Loucy (cell line): ENCODE measurements at regions not wholly inside any gene's neighbourhood (a gene's known extent, or its start where the extent isn't known, plus 50 kb on each side); places are given as distances from the start of the nearest gene placed in this dataset.

Experiments
- CTCF ChIP-seq: fragments of 200-600 bp; sonication (generic); conservative IDR thresholded peaks from 2 replicates; pipeline ENCODE4 v1.5.1; 2014; ENCODE audit warnings: mild to moderate bottlenecking, antibody characterized with exemption, low read length
- EZH2phosphoT487 ChIP-seq: fragments of 200-600 bp; IDR thresholded peaks from 2 replicates; pipeline ENCODE4 v1.6.1; 2018; ENCODE audit warnings: antibody characterized with exemption, mild to moderate bottlenecking, moderate library complexity, borderline replicate concordance

DNA sequence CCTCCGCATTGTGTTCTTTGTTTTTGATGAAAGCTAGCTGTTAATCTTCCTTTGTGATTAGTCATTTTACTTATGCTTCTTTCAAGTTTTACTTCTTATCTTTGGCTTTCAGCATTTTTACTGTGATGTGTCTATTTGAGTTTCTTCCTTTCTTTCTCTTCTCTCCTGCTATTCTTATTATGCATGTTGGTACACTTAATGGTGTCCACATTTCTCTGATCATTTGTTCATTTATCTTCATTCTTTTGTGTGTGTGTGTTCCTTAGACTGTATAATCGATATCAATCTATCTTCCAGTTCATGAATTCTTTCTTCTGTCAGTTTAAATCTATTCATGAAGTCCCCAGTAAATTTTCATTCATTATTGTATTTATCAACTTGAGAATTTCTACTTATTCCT lies 1650.3 kb downstream of the BRINP3 start:
- TF ChIP-seq CTCF = no peak
- TF ChIP-seq EZH2phosphoT487 = no peak
